Liver (tissue), 8 donors: ENCODE measurements at regions not wholly inside any gene's neighbourhood (a gene's known extent, or its start where the extent isn't known, plus 50 kb on each side); places are given as distances from the start of the nearest gene placed in this dataset.

ENCODE experiments used
- DNase-seq: peaks from one replicate; pipeline ENCODE4 v3.0.0-alpha.2; 2017; ENCODE audit warnings: low spot score
- H3K27ac ChIP-seq, 2 donors: one replicate each; pipeline ENCODE4 v1.7.0; 2013; ENCODE audit warnings: inconsistent platforms in 2 of 2, low read length in 2 of 2, control low read depth in 1 of 2, low read depth in 1 of 2, mild to moderate bottlenecking in 1 of 2
- H3K27me3 ChIP-seq, 4 donors: one replicate each; pipeline versions ENCODE4 v1.6.1 to v1.7.0; 2013; ENCODE audit warnings: low read length in 3 of 4, inconsistent platforms in 1 of 4, mild to moderate bottlenecking in 1 of 4, moderate library complexity in 1 of 4; ENCODE audit not compliant: control insufficient read depth in 4 of 4, insufficient read depth in 4 of 4
- H3K36me3 ChIP-seq, 4 donors: one replicate each; pipeline versions ENCODE4 v1.6.1 to v1.7.0; 2013; ENCODE audit warnings: low read length in 3 of 4, mild to moderate bottlenecking in 3 of 4, low read depth in 1 of 4, moderate library complexity in 1 of 4; ENCODE audit not compliant: control insufficient read depth in 4 of 4, insufficient read depth in 3 of 4
- H3K4me1 ChIP-seq, 4 donors: one replicate each; pipeline versions ENCODE4 v1.6.1 to v1.7.0; 2013; ENCODE audit warnings: low read length in 3 of 4, mild to moderate bottlenecking in 3 of 4, moderate library complexity in 1 of 4; ENCODE audit not compliant: control insufficient read depth in 4 of 4, insufficient read depth in 4 of 4
- H3K4me3 ChIP-seq, 3 donors: one replicate each; pipeline versions ENCODE4 v1.6.1 to v1.7.0; 2013; ENCODE audit warnings: low read length in 3 of 3, control low read depth in 1 of 3, low read depth in 1 of 3, mild to moderate bottlenecking in 1 of 3
- H3K9ac ChIP-seq, 2 donors: one replicate each; pipeline ENCODE4 v1.7.0; 2013; ENCODE audit warnings: low read length in 2 of 2, mild to moderate bottlenecking in 2 of 2, moderate library complexity in 2 of 2, control low read depth in 1 of 2, low read depth in 1 of 2
- H3K9me3 ChIP-seq, 4 donors: one replicate each; pipeline versions ENCODE4 v1.6.1 to v1.7.0; 2013; ENCODE audit warnings: low read length in 3 of 4; ENCODE audit not compliant: control insufficient read depth in 4 of 4
- ATF3 ChIP-seq: IDR thresholded peaks from 2 replicates; pipeline ENCODE4 v1.6.1; 2016; ENCODE audit warnings: antibody characterized with exemption
- CTCF ChIP-seq: fragments of 150-350 bp; IDR thresholded peaks from 2 replicates; pipeline ENCODE4 v1.5.1; 2017; ENCODE audit warnings: improper control_type of control experiment, low read depth, low read length; ENCODE audit not compliant: missing input control
- EGR1 ChIP-seq, 2 donors: IDR thresholded peaks; 2 replicates each; pipeline ENCODE4 v1.6.1; 2016 to 2018; ENCODE audit warnings: antibody characterized with exemption in 2 of 2, low read depth in 2 of 2
- FOXA2 ChIP-seq: IDR thresholded peaks from 2 replicates; pipeline ENCODE4 v1.6.1; 2016; ENCODE audit warnings: antibody characterized with exemption
- GABPA ChIP-seq, 2 donors: IDR thresholded peaks in 1 of 2; conservative IDR thresholded peaks in 1 of 2; 2 replicates each; pipeline ENCODE4 v1.6.1; 2016; ENCODE audit warnings: antibody characterized with exemption in 2 of 2, mild to moderate bottlenecking in 1 of 2, moderate library complexity in 1 of 2
- HNF4A ChIP-seq, 2 donors: conservative IDR thresholded peaks; 2 replicates each; pipeline ENCODE4 v1.6.1; 2016; ENCODE audit warnings: antibody characterized with exemption in 2 of 2, mild to moderate bottlenecking in 2 of 2
- HNF4G ChIP-seq: IDR thresholded peaks from 2 replicates; pipeline ENCODE4 v1.6.1; 2016; ENCODE audit warnings: antibody characterized with exemption
- JUND ChIP-seq, 2 donors: IDR thresholded peaks; 2 replicates each; pipeline ENCODE4 v1.6.1; 2016; ENCODE audit warnings: antibody characterized with exemption in 2 of 2
- NR2F2 ChIP-seq: IDR thresholded peaks from 2 replicates; pipeline ENCODE4 v1.6.1; 2016; ENCODE audit warnings: antibody characterized with exemption
- RAD21 ChIP-seq, 2 donors: IDR thresholded peaks; 2 replicates each; pipeline ENCODE4 v1.6.1; 2016; ENCODE audit warnings: antibody characterized with exemption in 2 of 2, mild to moderate bottlenecking in 2 of 2
- REST ChIP-seq: IDR thresholded peaks from 2 replicates; pipeline ENCODE4 v1.6.1; 2016; ENCODE audit warnings: antibody characterized with exemption, mild to moderate bottlenecking
- YY1 ChIP-seq: IDR thresholded peaks from 2 replicates; pipeline ENCODE4 v1.6.1; 2016; ENCODE audit warnings: antibody characterized with exemption, mild to moderate bottlenecking
- ZBTB33 ChIP-seq: IDR thresholded peaks from 2 replicates; pipeline ENCODE4 v1.6.1; 2016; ENCODE audit warnings: antibody characterized with exemption
- WGBS: extraction: QIAGEN DNeasy Blood & Tissue Kit; methylation state at CpG from one replicate; pipeline ENCODE4 v1.1.7; 2013; 5-methylcytosine and 5-hydroxymethylcytosine counted together
- donor health status: healthy.
- donor health status: healthy.
- donor health status: healthy.
- donor health status: healthy.
- donor health status: healthy.

- Histone ChIP-seq H3K9ac (no peak overlapping the region), H3K27ac (no peak overlapping the region), H3K27me3 (no peaks in the 10 kb centered on the region), H3K36me3 (no peaks in the 10 kb centered on the region), H3K9me3 (no peaks in the 10 kb centered on the region), H3K4me3 (no peak overlapping the region), H3K4me1 (no peaks in the 10 kb centered on the region)
- TF ChIP-seq ATF3 (no peak), RAD21 (IDR thresholded peaks at IDR 0.05) (no peak), REST (no peak), JUND (IDR thresholded peaks at IDR 0.05) (no peak), NR2F2 (no peak), GABPA (IDR thresholded peaks at IDR 0.05 in 1 of 2, conservative IDR thresholded peaks at IDR 0.05 in 1 of 2) (no peak)
- DNase-seq = no peak
- 72% methylated on average over 9 of the region's 9 CpGs for WGBS
Observed at GRCh38 chr5:3024126-3024525, 272.6 kb upstream of the IRX2 start.

GRCh38 chr5:3023656-3024055, 272.2 kb upstream of the IRX2 start:
- no peak for DNase-seq

GRCh38 chr5:3022665-3023064, 271.2 kb upstream of the IRX2 start:
- no peak overlapping the region for H3K27ac ChIP-seq
- no peaks in the 10 kb centered on the region for H3K27me3 ChIP-seq
- no peak overlapping the region for H3K9ac ChIP-seq
- no peaks in the 10 kb centered on the region for H3K4me1 ChIP-seq
- H3K9me3 ChIP-seq = no peaks in the 10 kb centered on the region
- WGBS = 80% methylated on average over 5 of the region's 5 CpGs
- TF ChIP-seq EGR1 (IDR thresholded peaks at IDR 0.05; ENCODE audit: low read depth in 2 of 2) (no peak), HNF4A (conservative IDR thresholded peaks at IDR 0.05) (no peak), CTCF (no peak), YY1 (no peak), GABPA (IDR thresholded peaks at IDR 0.05 in 1 of 2, conservative IDR thresholded peaks at IDR 0.05 in 1 of 2) (no peak), FOXA2 (no peak), ZBTB33 (no peak), HNF4G (no peak)
- no peak for DNase-seq
- no peak overlapping the region for H3K4me3 ChIP-seq
- no peaks in the 10 kb centered on the region for H3K36me3 ChIP-seq

More at GRCh38 chr5:3023656-3024055, 272.2 kb upstream of the IRX2 start:
- no peaks in the 10 kb centered on the region for H3K36me3 ChIP-seq
- no peak overlapping the region for H3K4me3 ChIP-seq
- no peak overlapping the region for H3K27ac ChIP-seq
- TF ChIP-seq FOXA2 (no peak), GABPA (IDR thresholded peaks at IDR 0.05 in 1 of 2, conservative IDR thresholded peaks at IDR 0.05 in 1 of 2) (no peak), RAD21 (IDR thresholded peaks at IDR 0.05) (no peak)
- WGBS = 70% methylated on average over 12 of the region's 12 CpGs
- no peak overlapping the region for H3K9ac ChIP-seq
- no peaks in the 10 kb centered on the region for H3K4me1 ChIP-seq
- no peaks in the 10 kb centered on the region for H3K9me3 ChIP-seq
- H3K27me3 ChIP-seq = no peaks in the 10 kb centered on the region
